CD4-positive, alpha-beta memory T cell (primary cell): ENCODE measurements at regions not wholly inside any gene's neighbourhood (a gene's known extent, or its start where the extent isn't known, plus 50 kb on each side); places are given as distances from the start of the nearest gene placed in this dataset.

ENCODE experiments used
- CTCF ChIA-PET: fragments of 350-600 bp; sonication (Branson Sonifier 250); formaldehyde crosslinking; loops from one replicate; lab custom pipeline; 2021; ENCODE audit warnings: inconsistent platforms; ENCODE audit not compliant: partially characterized antibody; lab: Charles Lee
- POLR2A ChIA-PET: fragments of 350-600 bp; sonication (Branson Sonifier 250); formaldehyde crosslinking; loops from one replicate; lab custom pipeline; 2021; ENCODE audit not compliant: partially characterized antibody; lab: Charles Lee
- DNase-seq, 5 donors: peaks; one replicate each; pipeline versions ENCODE4 v3.0.0 to v3.0.0-alpha.2; 2020 to 2022; ENCODE audit warnings: mixed read lengths in 1 of 5
- H3K27ac ChIP-seq: one replicate; pipeline ENCODE4 v1.7.0; 2013; ENCODE audit warnings: low read depth, low read length
- H3K27me3 ChIP-seq: 2 replicates; pipeline ENCODE4 v1.7.0; 2013; ENCODE audit warnings: mild to moderate bottlenecking, low read length, moderate library complexity; ENCODE audit not compliant: insufficient read depth
- H3K36me3 ChIP-seq: 2 replicates; pipeline ENCODE4 v1.7.0; 2013; ENCODE audit warnings: mild to moderate bottlenecking, low read length, moderate library complexity; ENCODE audit not compliant: insufficient read depth
- H3K4me1 ChIP-seq: 2 replicates; pipeline ENCODE4 v1.7.0; 2013; ENCODE audit warnings: mild to moderate bottlenecking, low read length, moderate library complexity; ENCODE audit not compliant: insufficient read depth
- H3K4me3 ChIP-seq, 2 donors: one replicate each; pipeline ENCODE4 v1.7.0; 2013; ENCODE audit warnings: low read length in 2 of 2, mild to moderate bottlenecking in 1 of 2
- H3K9me3 ChIP-seq, 2 donors: one replicate each; pipeline ENCODE4 v1.7.0; 2013; ENCODE audit warnings: low read length in 2 of 2, control low read depth in 1 of 2; ENCODE audit not compliant: control insufficient read depth in 1 of 2
- H3K27ac Mint-ChIP-seq, 7 donors: one replicate each; pipeline ENCODE4 v1.8.0; 2020 to 2021; ENCODE audit warnings: mixed read lengths in 7 of 7, mild to moderate bottlenecking in 6 of 7, inconsistent platforms in 3 of 7, moderate library complexity in 3 of 7
- H3K27me3 Mint-ChIP-seq, 2 donors: one replicate each; pipeline ENCODE4 v1.8.0; 2020 to 2021; ENCODE audit warnings: mixed read lengths in 2 of 2
- H3K36me3 Mint-ChIP-seq, 2 donors: one replicate each; pipeline ENCODE4 v1.8.0; 2020 to 2021; ENCODE audit warnings: mixed read lengths in 2 of 2, inconsistent platforms in 1 of 2, mild to moderate bottlenecking in 1 of 2
- H3K4me1 Mint-ChIP-seq, 4 donors: one replicate each; pipeline ENCODE4 v1.8.0; 2020 to 2021; ENCODE audit warnings: mixed read lengths in 4 of 4, mild to moderate bottlenecking in 1 of 4
- H3K4me3 Mint-ChIP-seq, 8 donors: one replicate each; pipeline ENCODE4 v1.8.0; 2020 to 2021; ENCODE audit warnings: mixed read lengths in 8 of 8, mild to moderate bottlenecking in 7 of 8, moderate library complexity in 6 of 8, inconsistent platforms in 3 of 8
- H3K9me3 Mint-ChIP-seq, 8 donors: one replicate each; pipeline ENCODE4 v1.8.0; 2020 to 2021; ENCODE audit warnings: mixed read lengths in 8 of 8, mild to moderate bottlenecking in 5 of 8, inconsistent platforms in 3 of 8, moderate library complexity in 1 of 8
- intact Hi-C: fragments of 100-400 bp; cut with micrococcal nuclease; formaldehyde crosslinking; loops from one replicate; pipeline ENCODE4 v1.15.1; 2023

DNA sequence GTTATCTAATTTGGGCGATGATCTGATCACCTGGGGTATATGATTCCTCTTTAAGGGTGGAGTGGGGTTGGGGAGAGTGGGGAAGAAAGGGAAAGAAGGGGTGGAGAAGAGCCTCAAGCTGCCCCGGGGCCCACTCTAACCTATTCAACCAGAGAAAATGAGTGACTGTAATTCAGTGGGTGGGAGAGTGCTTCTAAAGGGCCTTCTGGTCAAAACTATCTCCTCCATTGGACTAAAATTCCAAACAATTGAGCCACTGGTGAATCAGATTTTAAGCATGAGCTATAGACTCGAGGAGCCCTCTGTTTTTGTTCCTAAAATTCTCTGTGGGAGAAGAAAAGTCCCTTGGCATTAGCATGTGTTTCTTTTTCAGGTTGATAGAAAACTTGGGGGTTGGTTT is 296.8 kb downstream of the CLIC5 start:
- Mint-ChIP-seq H3K4me1 (peaks cover 12 to 15% (median 12%) of the 10 kb centered on the region in 4 donors), H3K9me3 (peaks cover 0 to 8% (median 6%) of the 10 kb centered on the region in 8 donors), H3K27me3 (peaks cover 2% of the 10 kb centered on the region in 2 donors), H3K36me3 (peaks cover 1 to 5% of the 10 kb centered on the region in 2 donors), H3K27ac (no peak overlapping the region), H3K4me3 (no peak overlapping the region)
- H3K27me3 ChIP-seq = no peaks in the 10 kb centered on the region
- intact Hi-C loops = loop anchor here (10.0 kb wide), 1 partner anchor 744 kb away; no protein-coding TSS in a partner anchor
- H3K4me3 ChIP-seq = no peak overlapping the region
- no peak overlapping the region for H3K27ac ChIP-seq
- POLR2A ChIA-PET = no interaction called here
- H3K9me3 ChIP-seq = no peaks in the 10 kb centered on the region
- no peaks in the 10 kb centered on the region for H3K36me3 ChIP-seq
- CTCF ChIA-PET = interaction anchor here (1.9 to 9.3 kb wide), 2 partner anchors 204 to 1062 kb away, joined by 7 to 182 read pairs; no protein-coding TSS in a partner anchor
- no peak for DNase-seq
- peaks cover 10% of the 10 kb centered on the region for H3K4me1 ChIP-seq

DNA sequence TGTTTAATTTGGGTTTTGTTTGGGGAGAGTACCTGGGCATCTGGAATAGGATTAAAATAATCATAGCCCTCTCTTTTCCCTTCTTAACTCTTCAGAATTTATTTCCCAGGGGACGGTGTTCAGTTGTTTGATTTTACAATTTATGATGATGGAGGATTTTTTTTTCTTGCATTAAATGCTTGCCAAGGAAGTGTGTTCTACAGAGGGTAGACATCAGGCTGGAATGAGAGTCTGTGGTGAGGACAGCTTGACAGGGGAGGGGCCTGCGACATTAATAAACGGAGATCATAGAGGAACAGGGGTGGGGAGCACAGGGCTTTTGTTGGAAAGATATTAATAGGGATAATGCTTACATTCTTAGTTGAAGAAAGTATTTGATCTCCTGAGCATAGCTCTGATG is 297.5 kb downstream of the CLIC5 start:
- no peak overlapping the region for H3K27ac ChIP-seq
- no peak for DNase-seq
- H3K4me1 ChIP-seq = peaks cover 10% of the 10 kb centered on the region
- ChIA-PET POLR2A (no interaction called here), CTCF (interaction anchor here (9.3 kb wide), 1 partner anchor 1061 kb away, joined by 182 read pairs; no protein-coding TSS in a partner anchor)
- Mint-ChIP-seq H3K27ac (no peak overlapping the region), H3K9me3 (peaks cover 0 to 6% (median 4%) of the 10 kb centered on the region in 8 donors), H3K4me3 (no peak overlapping the region), H3K27me3 (peaks cover 2% of the 10 kb centered on the region in 2 donors), H3K36me3 (peaks cover 1 to 5% of the 10 kb centered on the region in 2 donors), H3K4me1 (peaks cover 12 to 17% (median 13%) of the 10 kb centered on the region in 4 donors)
- H3K36me3 ChIP-seq = no peaks in the 10 kb centered on the region
- no peak overlapping the region for H3K4me3 ChIP-seq
- intact Hi-C loops = loop anchor here (10.0 kb wide), 1 partner anchor 743 kb away; no protein-coding TSS in a partner anchor
- no peaks in the 10 kb centered on the region for H3K27me3 ChIP-seq
- H3K9me3 ChIP-seq = no peaks in the 10 kb centered on the region

DNA sequence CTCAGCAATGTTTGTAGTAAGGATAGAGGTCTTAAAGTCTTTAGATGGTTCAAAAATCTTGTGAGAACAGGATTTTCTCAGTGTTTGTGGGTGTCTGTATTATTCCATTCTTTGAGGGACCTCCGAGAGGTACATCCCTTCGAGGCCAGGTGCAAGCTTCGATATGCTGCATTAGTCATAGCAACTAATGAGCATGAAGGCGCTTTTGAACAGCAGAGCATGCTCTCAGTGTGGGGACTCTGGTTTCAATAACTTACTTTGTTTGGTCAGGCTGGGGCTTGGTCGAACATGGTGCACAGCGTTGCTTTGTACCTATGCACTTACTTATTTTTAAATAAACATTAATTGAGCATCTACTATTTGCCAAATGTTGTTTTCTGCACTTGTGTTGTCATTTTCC is 297.9 kb downstream of the CLIC5 start:
- POLR2A ChIA-PET = no interaction called here
- no peak overlapping the region for H3K4me3 Mint-ChIP-seq

DNA sequence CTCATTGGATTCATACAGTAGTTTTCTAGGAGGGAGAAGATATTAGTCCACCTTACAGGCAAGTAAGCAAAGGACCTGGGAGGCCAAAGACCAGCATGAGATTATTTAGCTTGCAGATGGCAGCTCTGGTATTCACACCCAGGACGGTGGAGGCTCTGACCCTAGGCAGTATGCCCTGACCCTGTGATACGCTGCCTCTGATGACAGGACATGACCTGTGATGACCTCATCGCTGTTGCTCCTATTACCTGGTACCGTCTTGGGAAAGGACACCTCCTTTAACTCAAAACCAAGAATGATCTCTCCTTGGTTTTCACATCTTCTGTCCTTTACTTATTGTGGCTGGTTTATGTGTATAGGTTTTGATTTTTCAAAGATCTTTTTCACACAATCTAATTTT is 298.6 kb downstream of the CLIC5 start:
- no peak overlapping the region for H3K4me3 ChIP-seq
- H3K27ac ChIP-seq = no peak overlapping the region
- Mint-ChIP-seq H3K27ac (peak overlapping the region in 1 of 7 donors; percentile 34), H3K27me3 (peaks cover 2% of the 10 kb centered on the region in 2 donors), H3K36me3 (no peaks in the 10 kb centered on the region), H3K9me3 (no peaks in the 10 kb centered on the region), H3K4me3 (no peak overlapping the region), H3K4me1 (peaks cover 12 to 17% (median 13%) of the 10 kb centered on the region in 4 donors)
- peaks cover 10% of the 10 kb centered on the region for H3K4me1 ChIP-seq
- no peak for DNase-seq
- POLR2A ChIA-PET = no interaction called here
- intact Hi-C loops = loop anchor here (10.0 kb wide), 1 partner anchor 742 kb away; no protein-coding TSS in a partner anchor
- no peaks in the 10 kb centered on the region for H3K27me3 ChIP-seq
- H3K36me3 ChIP-seq = no peaks in the 10 kb centered on the region
- CTCF ChIA-PET = interaction anchor here (1.2 to 9.3 kb wide), 2 partner anchors 298 to 1060 kb away, joined by 4 to 182 read pairs; no protein-coding TSS in a partner anchor
- H3K9me3 ChIP-seq = no peaks in the 10 kb centered on the region

More for the DNA sequence above, 297.9 kb downstream of the CLIC5 start:
- DNase-seq = no peak
- Mint-ChIP-seq H3K27ac (peak overlapping the region in 1 of 7 donors; percentile 5), H3K36me3 (peaks cover 0 to under 1% of the 10 kb centered on the region in 2 donors), H3K4me1 (peaks cover 12 to 17% (median 13%) of the 10 kb centered on the region in 4 donors), H3K9me3 (peaks cover 0 to 2% (median under 1%) of the 10 kb centered on the region in 8 donors), H3K27me3 (peaks cover 2% of the 10 kb centered on the region in 2 donors)
- peaks cover 10% of the 10 kb centered on the region for H3K4me1 ChIP-seq
- H3K27me3 ChIP-seq = no peaks in the 10 kb centered on the region
- intact Hi-C loops = loop anchor here (10.0 kb wide), 1 partner anchor 743 kb away; no protein-coding TSS in a partner anchor
- no peak overlapping the region for H3K4me3 ChIP-seq
- H3K9me3 ChIP-seq = no peaks in the 10 kb centered on the region
- no peaks in the 10 kb centered on the region for H3K36me3 ChIP-seq
- CTCF ChIA-PET = interaction anchor here (9.3 kb wide), 1 partner anchor 1061 kb away, joined by 182 read pairs; no protein-coding TSS in a partner anchor
- no peak overlapping the region for H3K27ac ChIP-seq

DNA sequence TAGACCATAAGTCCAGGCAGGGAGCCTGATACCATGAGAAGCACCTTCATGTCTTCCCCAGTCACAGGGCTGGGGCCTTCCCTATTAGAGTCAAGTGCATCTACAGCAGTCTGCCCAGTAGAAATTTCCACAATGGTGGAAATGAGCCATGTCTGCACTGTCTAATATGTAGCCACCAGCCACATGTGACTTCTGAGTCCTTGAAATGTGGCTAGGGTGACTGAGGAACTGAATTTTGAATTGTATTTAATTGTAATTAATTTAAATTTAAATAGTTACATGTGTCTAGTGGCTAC is 300.2 kb downstream of the CLIC5 start:
- DNase-seq = no peak
- Mint-ChIP-seq H3K27me3 (peaks cover 0 to 2% of the 10 kb centered on the region in 2 donors), H3K4me3 (no peak overlapping the region), H3K27ac (no peak overlapping the region), H3K36me3 (no peaks in the 10 kb centered on the region), H3K4me1 (peaks cover 16 to 23% (median 19%) of the 10 kb centered on the region in 4 donors), H3K9me3 (no peaks in the 10 kb centered on the region)
- no peaks in the 10 kb centered on the region for H3K27me3 ChIP-seq
- no peaks in the 10 kb centered on the region for H3K9me3 ChIP-seq
- CTCF ChIA-PET = interaction anchor here (1.3 to 9.3 kb wide), 12 partner anchors 11 to 1059 kb away, joined by 3 to 182 read pairs (median 9); partner anchors contain the start of gene SUPT3H
- no peak overlapping the region for H3K27ac ChIP-seq
- H3K4me1 ChIP-seq = peaks cover 16% of the 10 kb centered on the region
- intact Hi-C loops = loop anchor here (10.0 kb wide), 1 partner anchor 741 kb away; no protein-coding TSS in a partner anchor
- no peaks in the 10 kb centered on the region for H3K36me3 ChIP-seq
- no peak overlapping the region for H3K4me3 ChIP-seq
- POLR2A ChIA-PET = interaction anchor here (1.6 to 1.7 kb wide), 2 partner anchors 129 to 294 kb away, joined by 15 to 31 read pairs; no protein-coding TSS in a partner anchor

DNA sequence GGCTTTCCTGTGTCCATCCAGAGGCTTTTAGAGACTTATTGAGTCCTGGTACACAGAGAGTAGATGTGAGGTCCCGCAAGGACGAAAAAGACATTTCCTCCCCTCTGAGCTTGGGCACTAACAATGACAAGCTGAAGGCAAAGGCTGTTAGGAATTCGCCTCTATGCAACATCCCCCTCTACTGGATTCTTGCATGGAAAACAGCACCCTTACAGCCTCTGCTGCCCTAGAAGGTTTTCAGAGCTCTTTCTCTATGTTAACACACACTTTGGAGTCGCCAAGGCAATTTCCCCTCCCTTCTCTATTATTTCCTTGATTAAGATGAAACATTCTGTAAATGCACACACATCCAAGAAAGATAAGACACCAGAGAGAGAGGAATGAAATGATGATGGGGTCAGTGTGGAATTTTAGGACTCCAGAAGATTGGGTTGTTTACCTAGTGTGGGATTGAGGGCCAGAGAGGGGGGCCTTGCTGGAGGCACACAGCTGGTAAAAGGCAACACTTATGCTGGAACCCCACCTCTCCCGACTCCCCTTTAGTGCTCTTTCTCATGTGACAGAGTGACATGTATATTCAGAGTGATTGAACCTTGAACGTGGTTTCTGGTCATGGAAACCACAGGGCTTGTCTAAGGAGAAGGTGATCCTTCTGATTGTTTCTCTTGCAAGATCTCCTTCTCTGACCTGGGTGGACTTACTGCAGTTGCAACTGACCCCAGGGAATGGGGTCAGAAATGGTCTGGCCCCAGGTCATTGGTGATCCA is 300.7 kb downstream of the CLIC5 start:
- Histone ChIP-seq H3K4me3 (no peak overlapping the region), H3K36me3 (no peaks in the 10 kb centered on the region), H3K4me1 (peaks cover 21% of the 10 kb centered on the region), H3K9me3 (no peaks in the 10 kb centered on the region), H3K27me3 (no peaks in the 10 kb centered on the region), H3K27ac (no peak overlapping the region)
- DNase-seq = peak; percentile 62 to 74 (median 68)
- peaks cover 0 to 2% of the 10 kb centered on the region in 2 donors for H3K27me3 Mint-ChIP-seq
- POLR2A ChIA-PET = interaction anchor here (0.5 to 1.7 kb wide), 14 partner anchors 12 to 1059 kb away, joined by 3 to 31 read pairs (median 4); partner anchors contain the start of gene SUPT3H
- H3K27ac Mint-ChIP-seq = peak overlapping the region in 3 of 7 donors; percentile 3 to 70 (median 58)
- H3K36me3 Mint-ChIP-seq = no peaks in the 10 kb centered on the region
- H3K4me3 Mint-ChIP-seq = peak overlapping the region; percentile 62 to 78 (median 66)
- intact Hi-C loops = loop anchor here (1.0 to 10.0 kb wide), 6 partner anchors 129 to 1060 kb away; no protein-coding TSS in a partner anchor
- CTCF ChIA-PET = interaction anchor here (0.6 to 9.3 kb wide), 82 partner anchors 8 to 1277 kb away, joined by 3 to 182 read pairs (median 4); partner anchors contain the start of gene SUPT3H
- H3K9me3 Mint-ChIP-seq = no peaks in the 10 kb centered on the region
- peaks cover 19 to 29% (median 23%) of the 10 kb centered on the region in 4 donors for H3K4me1 Mint-ChIP-seq
